ENCODE measurements at regions not wholly inside any gene's neighbourhood (a gene's known extent, or its start where the extent isn't known, plus 50 kb on each side); places are given as distances from the start of the nearest gene placed in this dataset.

- no peak for ATAC-seq
- Histone ChIP-seq H3K27ac (no peak overlapping the region), H3K27me3 (peaks cover 91% of the 10 kb centered on the region), H3K36me3 (no peaks in the 10 kb centered on the region), H3K9me3 (no peaks in the 10 kb centered on the region), H3K4me1 (no peaks in the 10 kb centered on the region), H3K4me3 (no peak overlapping the region)
- TF ChIP-seq POLR2A (IDR thresholded peaks at IDR 0.05) (no peak), CTCF (IDR thresholded peaks at IDR 0.05) (no peak)
- WGBS, 2 donors (ENCODE audit: low coverage in 1 of 2) = no CpG with 5 or more reads among the region's 5 CpGs
These were observed 657.5 kb downstream of the PTPRU start for GRCh38 chr1:29893806-29894205.

GRCh38 chr1:29893046-29893723 is 656.9 kb downstream of the PTPRU start:
- H3K27ac ChIP-seq = no peak overlapping the region
- no peaks in the 10 kb centered on the region for H3K4me1 ChIP-seq
- no peaks in the 10 kb centered on the region for H3K9me3 ChIP-seq
- WGBS, 2 donors (ENCODE audit: low coverage in 1 of 2) = 62 to 100% methylated on average over 1 to 6 of the region's 7 CpGs
- ATAC-seq = no peak
- peaks cover 89% of the 10 kb centered on the region for H3K27me3 ChIP-seq
- TF ChIP-seq POLR2AphosphoS5 (IDR thresholded peaks at IDR 0.05) (no peak), CTCF (IDR thresholded peaks at IDR 0.05) (no peak), EP300 (IDR thresholded peaks at IDR 0.05) (no peak), POLR2A (IDR thresholded peaks at IDR 0.05) (no peak)
- H3K36me3 ChIP-seq = no peaks in the 10 kb centered on the region
- no peak overlapping the region for H3K4me3 ChIP-seq

- Histone ChIP-seq H3K27me3 (peaks cover 79% of the 10 kb centered on the region), H3K9me3 (no peaks in the 10 kb centered on the region), H3K36me3 (no peaks in the 10 kb centered on the region), H3K27ac (no peak overlapping the region), H3K4me1 (no peaks in the 10 kb centered on the region), H3K4me3 (no peak overlapping the region)
- TF ChIP-seq POLR2AphosphoS5 (IDR thresholded peaks at IDR 0.05) (no peak), POLR2A (IDR thresholded peaks at IDR 0.05) (no peak), CTCF (IDR thresholded peaks at IDR 0.05) (no peak), EP300 (IDR thresholded peaks at IDR 0.05) (no peak)
- ATAC-seq = no peak
- WGBS, 2 donors (ENCODE audit: low coverage in 1 of 2) = 70% methylated on average over 1 of the region's 1 CpG; no CpG with 5 or more reads in 1 of the 2 donors
These were observed 655.9 kb downstream of the PTPRU start for GRCh38 chr1:29892247-29892646.

GRCh38 chr1:29890201-29890959 is 654.1 kb downstream of the PTPRU start:
- TF ChIP-seq POLR2AphosphoS5 (IDR thresholded peaks at IDR 0.05) = no peak
- no peak for TF ChIP-seq EP300 (IDR thresholded peaks at IDR 0.05)
- no peak for TF ChIP-seq CTCF (IDR thresholded peaks at IDR 0.05)
- no peak for TF ChIP-seq POLR2A (IDR thresholded peaks at IDR 0.05)
- no peaks in the 10 kb centered on the region for H3K4me1 ChIP-seq
- H3K4me3 ChIP-seq = no peak overlapping the region
- no peaks in the 10 kb centered on the region for H3K36me3 ChIP-seq
- no peak for ATAC-seq
- WGBS, 2 donors (ENCODE audit: low coverage in 1 of 2) = 53 to 82% methylated on average over 2 to 6 of the region's 7 CpGs
- peaks cover 61% of the 10 kb centered on the region for H3K27me3 ChIP-seq
- H3K9me3 ChIP-seq = no peaks in the 10 kb centered on the region
- H3K27ac ChIP-seq = no peak overlapping the region

GRCh38 chr1:29889776-29890175 is 653.5 kb downstream of the PTPRU start:
- no peaks in the 10 kb centered on the region for H3K9me3 ChIP-seq
- no peak overlapping the region for H3K27ac ChIP-seq
- no peaks in the 10 kb centered on the region for H3K4me1 ChIP-seq
- no peak for TF ChIP-seq EP300 (IDR thresholded peaks at IDR 0.05)
- TF ChIP-seq POLR2AphosphoS5 (IDR thresholded peaks at IDR 0.05) = no peak
- no peak for TF ChIP-seq CTCF (IDR thresholded peaks at IDR 0.05)
- TF ChIP-seq POLR2A (IDR thresholded peaks at IDR 0.05) = no peak
- no peaks in the 10 kb centered on the region for H3K36me3 ChIP-seq
- H3K4me3 ChIP-seq = no peak overlapping the region
- WGBS, 2 donors (ENCODE audit: low coverage in 1 of 2) = 49 to 83% methylated on average over 2 to 4 of the region's 4 CpGs
- no peak for ATAC-seq
- peaks cover 56% of the 10 kb centered on the region for H3K27me3 ChIP-seq
